ENCODE measurements at regions not wholly inside any gene's neighbourhood (a gene's known extent, or its start where the extent isn't known, plus 50 kb on each side); places are given as distances from the start of the nearest gene placed in this dataset.
"Not testable (repeated sequence)": the region's sequence is repeated elsewhere in the genome, so short reads cannot be mapped to it uniquely, and the experiment has no call there.

DNA sequence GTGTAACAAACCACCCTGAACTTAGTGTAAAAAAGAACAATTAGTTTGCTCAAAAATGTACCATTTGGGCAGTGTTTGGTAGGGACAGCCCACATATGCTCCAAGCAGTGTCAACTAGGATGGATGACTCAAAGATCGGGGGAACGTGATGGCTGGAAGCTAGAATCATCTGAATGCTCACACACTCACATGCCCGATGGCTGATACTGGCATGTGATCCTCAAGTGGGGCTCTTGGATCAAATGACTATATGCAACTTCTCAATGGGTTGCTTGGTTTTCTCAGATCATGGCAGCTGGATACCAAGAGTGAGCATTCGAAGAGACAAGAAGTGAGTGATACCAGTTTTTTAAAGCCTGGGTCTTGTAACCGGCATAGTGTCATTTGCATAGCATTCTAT is 335.9 kb upstream of the KCNMB2 start:
- no peak for DNase-seq (ENCODE audit: low read depth in 2 of 2)

GRCh38 chr3:178201714-178202113 is 334.5 kb upstream of the KCNMB2 start:
- DNase-seq (ENCODE audit: low read depth in 2 of 2): no peak

GRCh38 chr3:178202194-178202593 is 334.0 kb upstream of the KCNMB2 start:
- DNase-seq (ENCODE audit: low read depth in 2 of 2): no peak

DNA sequence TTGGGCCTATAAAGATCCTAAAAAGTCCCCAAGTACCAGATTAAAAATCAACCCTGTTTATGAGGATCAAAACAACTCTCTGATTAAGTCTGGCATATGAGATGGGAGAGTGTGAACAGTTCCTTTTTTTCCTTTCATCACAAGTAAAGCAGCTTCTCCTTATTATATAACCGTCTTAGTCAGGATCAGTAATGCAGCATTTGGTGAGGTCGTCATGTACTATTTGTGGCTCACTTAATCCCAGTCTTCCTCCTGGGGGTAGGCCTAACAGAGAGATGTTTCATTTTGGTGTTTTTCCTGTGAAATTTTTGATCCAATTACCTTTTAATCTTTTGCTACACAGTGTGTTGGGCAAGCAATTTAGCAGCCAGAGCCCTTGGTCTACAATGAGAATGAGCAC is 333.1 kb upstream of the KCNMB2 start:
- DNase-seq (ENCODE audit: low read depth in 2 of 2): no peak

DNA sequence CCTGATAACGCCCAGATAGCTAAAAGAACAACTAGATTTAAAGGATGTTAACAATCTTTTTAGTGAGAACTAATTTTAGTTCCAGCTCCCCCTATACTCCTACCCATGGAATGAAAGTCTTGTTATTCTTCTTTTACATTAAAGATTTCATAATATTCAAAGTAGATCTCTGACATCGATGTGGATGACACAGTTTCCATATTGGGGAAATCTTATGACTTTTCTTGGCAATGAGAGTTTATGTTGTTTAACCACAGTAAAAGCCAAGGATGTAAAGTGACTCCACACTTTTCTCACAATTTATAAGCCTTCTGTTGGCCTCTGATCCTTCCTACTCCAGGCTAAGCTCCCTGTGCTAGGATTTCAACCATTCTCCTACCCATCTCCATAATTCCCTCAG is 332.6 kb upstream of the KCNMB2 start:
- DNase-seq (ENCODE audit: low read depth in 2 of 2): no peak

DNA sequence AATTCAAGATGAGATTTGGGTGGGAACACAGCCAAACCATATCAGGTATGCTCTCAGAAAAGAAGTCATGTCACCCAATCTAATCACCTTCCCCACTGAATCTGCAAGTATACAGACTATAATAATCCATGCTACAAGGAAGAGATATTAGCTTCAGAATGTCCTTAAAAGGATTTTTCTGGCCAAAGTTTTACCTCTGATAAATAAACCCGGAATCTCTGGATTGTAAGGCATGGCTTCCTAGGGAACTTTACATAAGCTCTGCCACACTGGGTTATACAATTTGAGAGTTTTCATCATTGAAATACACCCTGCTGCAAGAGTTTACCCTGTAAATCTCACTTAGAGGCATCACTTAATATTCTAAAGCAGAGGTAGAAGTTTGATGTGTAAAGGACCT is 330.5 kb upstream of the KCNMB2 start:
- DNase-seq (ENCODE audit: low read depth in 2 of 2): no peak

DNA sequence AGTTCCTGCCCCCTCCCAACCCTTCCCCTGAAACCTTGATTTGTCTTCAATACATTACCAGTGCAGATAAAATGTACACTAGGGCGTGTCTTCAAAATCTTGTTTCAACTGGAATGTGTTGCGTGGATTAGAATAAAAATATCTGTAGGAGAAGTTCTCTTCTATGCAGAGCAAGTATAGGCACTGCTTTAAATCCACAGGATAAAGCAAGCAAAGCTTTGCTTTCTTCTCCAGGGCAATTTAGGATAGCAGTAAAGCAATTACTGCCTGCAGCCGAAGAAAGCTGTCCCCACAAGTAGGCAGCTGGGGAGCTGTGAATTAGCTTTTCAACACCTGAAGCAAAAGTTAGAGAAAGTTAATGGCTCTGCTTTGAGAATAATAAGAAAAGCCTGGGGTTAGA is 329.7 kb upstream of the KCNMB2 start:
- no peak for DNase-seq (ENCODE audit: low read depth in 2 of 2)

DNA sequence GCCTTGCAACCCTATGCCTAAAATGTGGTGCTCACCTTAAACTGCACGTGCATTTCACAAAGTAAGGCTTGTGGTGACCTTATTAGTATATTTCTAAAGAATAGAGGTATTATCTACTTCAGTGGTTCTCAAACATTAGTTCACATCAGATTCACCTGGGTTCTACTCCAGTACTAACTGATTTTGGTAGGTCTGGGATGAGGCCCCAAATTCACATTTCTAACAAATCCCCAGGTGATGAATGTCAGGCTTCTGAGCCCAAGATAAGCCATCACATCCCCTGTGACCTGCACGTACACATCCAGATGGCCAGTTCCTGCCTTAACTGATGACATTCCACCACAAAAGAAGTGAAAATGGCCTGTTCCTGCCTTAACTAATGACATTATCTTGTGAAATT is 329.1 kb upstream of the KCNMB2 start:
- DNase-seq (ENCODE audit: low read depth in 2 of 2): not testable (repeated sequence)

DNA sequence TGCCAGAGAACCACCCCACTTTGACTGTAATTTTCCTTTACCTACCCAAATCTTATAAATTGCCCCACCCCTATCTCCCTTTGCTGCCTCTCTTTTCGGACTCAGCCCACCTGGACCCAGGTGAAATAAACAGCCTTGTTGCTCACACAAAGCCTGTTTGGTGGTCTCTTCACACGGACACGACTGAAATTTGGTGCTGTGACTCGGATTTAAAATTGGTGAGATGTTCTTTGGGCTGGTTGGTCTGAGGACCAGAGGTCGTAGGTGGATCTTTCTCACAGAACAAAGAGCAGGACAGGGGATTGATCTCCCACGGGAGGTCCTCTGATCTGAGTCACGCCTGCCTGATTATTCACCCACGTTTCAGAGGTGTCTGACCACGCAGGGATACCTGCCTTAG is 328.6 kb upstream of the KCNMB2 start:
- not testable (repeated sequence) for DNase-seq (ENCODE audit: low read depth in 2 of 2)

GRCh38 chr3:178209116-178209515 is 327.1 kb upstream of the KCNMB2 start:
- DNase-seq (ENCODE audit: low read depth in 2 of 2): not testable (repeated sequence)

GRCh38 chr3:178209618-178210017 is 326.6 kb upstream of the KCNMB2 start:
- not testable (repeated sequence) for DNase-seq (ENCODE audit: low read depth in 2 of 2)

DNA sequence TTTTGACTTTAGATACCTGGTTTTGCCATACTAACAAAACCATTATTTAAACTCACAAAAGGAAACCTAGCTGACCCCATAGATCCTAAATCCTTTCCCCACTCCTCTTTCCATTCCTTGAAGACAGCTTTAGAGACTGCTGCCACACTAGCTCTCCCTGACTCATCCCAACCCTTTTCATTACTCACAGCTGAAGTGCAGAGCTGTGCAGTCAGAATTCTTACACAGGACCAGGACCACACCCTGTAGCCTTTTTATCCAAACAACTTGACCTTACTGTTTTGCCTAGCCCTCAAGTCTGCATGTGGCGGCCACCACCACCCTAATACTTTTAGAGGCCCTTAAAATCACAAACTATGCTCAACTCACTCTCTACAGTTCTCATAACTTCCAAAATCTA is 325.1 kb upstream of the KCNMB2 start:
- not testable (repeated sequence) for DNase-seq (ENCODE audit: low read depth in 2 of 2)

DNA sequence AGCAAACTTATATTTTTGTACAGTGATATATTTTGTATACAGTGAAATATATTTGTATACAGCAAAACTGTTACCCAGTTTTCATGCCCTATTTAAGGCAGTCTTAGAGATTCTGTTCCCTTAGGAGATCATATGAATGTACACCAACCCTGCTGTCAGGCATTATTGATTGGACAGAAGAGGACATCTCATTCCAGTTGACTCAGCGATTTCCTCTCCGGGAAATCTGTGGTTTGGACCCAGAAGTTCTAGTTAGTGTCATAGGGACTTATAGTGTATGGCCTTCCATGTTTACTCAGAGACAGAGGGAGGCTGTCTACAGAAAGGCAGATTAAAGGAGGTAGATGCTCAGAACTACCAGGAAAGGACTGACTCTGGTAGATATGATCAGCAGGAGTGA is 318.8 kb upstream of the KCNMB2 start:
- no peak for DNase-seq (ENCODE audit: low read depth in 2 of 2)

DNA sequence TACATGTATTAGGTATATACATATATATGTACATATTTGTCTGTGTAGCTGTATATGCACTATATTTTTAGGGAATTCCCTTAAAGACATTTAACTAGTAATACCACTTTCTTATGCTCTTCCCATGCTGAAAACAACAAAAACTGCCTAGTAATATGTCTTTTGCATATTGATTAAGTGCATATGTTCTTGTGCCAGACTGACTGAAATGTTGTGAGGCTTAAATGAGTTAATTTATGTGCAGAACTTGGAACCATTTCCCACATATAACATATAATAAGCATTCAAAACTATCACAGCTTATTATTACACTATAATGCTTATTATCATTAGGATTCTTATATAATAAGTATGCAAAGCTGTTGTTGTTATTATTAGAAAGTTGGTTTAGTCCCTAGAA is 318.0 kb upstream of the KCNMB2 start:
- DNase-seq (ENCODE audit: low read depth in 2 of 2): no peak

GRCh38 chr3:178219661-178220060 is 316.6 kb upstream of the KCNMB2 start:
- DNase-seq (ENCODE audit: low read depth in 2 of 2): not testable (repeated sequence)

DNA sequence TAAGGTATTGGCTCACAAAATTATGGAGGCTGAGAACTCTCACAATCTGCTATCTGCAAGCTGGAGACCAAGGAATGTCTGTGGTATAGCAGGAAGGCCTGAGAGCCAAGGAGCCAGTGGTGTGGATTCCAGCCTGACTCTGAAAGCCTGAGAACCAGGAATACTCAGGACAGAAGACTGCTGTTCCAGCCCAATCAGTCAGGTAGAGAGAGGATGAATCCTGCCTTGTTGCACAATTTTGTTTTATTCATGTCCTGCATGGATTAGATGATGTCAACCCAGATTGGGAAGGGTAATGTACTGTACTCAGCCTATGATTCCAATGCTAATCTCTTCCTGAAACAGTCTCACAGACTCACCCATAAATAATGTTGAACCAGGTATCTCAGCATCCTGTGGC is 312.4 kb upstream of the KCNMB2 start:
- no peak for DNase-seq (ENCODE audit: low read depth in 2 of 2)

DNA sequence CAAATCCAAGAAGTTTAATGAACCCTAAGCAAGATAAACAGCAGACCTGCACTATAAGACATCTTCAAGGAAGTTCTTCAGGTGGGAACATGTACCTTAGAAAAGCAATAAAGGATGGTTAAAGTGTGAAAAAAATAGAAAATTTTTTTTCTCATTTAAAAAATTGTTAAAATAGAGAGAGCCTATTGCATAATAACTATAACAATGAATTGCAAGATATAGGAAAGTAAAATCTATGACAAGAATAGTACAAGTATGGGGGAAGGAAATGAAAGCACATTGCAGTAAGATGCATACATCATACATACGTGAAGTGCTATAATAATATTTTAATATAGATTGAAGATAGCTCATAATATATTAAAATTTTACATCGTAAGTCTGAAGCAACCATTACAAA is 310.1 kb upstream of the KCNMB2 start:
- DNase-seq (ENCODE audit: low read depth in 2 of 2): no peak

DNA sequence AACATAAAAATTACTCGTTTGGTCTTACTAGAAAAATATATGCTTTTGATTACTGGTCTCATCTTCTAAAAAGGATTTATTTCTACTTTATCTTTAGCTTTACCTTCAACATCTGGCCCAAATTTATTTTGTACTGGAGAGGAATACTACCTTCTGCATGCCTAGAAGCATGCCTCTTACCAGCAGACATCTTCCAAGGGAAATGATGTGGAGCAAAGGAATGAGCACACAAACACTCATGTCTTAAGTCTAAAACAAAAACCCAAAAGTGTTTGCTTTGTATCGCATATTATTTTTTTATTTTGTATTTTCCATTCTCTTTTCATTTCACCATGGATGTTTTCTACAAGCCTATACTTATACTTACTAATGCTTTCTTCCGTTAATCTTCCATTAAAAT is 304.6 kb upstream of the KCNMB2 start:
- DNase-seq (ENCODE audit: low read depth in 2 of 2): no peak

GRCh38 chr3:178233371-178234071 is 302.7 kb upstream of the KCNMB2 start:
- DNase-seq (ENCODE audit: low read depth in 2 of 2): no peak

GRCh38 chr3:178236555-178237277 is 299.5 kb upstream of the KCNMB2 start:
- DNase-seq (ENCODE audit: low read depth in 2 of 2): no peak

DNA sequence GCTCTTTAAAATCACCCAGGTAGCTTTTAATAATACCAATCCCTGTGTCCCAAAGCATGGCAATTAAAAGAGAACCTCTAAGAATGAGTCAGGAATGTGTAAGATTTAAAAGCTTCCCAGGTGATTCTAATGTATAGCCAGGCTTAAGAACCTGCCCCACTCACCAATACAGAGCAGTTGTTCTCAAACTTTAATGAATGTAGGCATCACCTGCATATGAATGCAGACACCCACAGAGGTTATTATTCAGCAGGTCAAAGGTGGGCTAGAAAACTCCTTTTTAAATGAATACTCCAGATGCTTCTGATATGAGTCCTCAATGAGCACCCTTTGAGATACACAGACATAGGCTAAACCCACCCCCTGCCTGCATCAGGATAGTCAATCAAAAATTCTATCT is 298.1 kb upstream of the KCNMB2 start:
- DNase-seq (ENCODE audit: low read depth in 2 of 2): no peak

- no peak for DNase-seq (ENCODE audit: low read depth in 2 of 2)
Measured at GRCh38 chr3:178244733-178245709, 291.2 kb upstream of the KCNMB2 start.

Data from stimulated activated CD8-positive, alpha-beta memory T cell treated with anti-CD3 and anti-CD28 coated beads, Interleukin-15, amount 100 ng/mL, for 48 hours (primary cell).